Neural crest cell (in vitro differentiated cells): ENCODE measurements at regions not wholly inside any gene's neighbourhood (a gene's known extent, or its start where the extent isn't known, plus 50 kb on each side); places are given as distances from the start of the nearest gene placed in this dataset.

Experiments used
- DNase-seq: peaks from one replicate; pipeline ENCODE4 v3.0.0; 2021; ENCODE audit warnings: low read depth, mixed read lengths, low spot score
- H3K27ac Mint-ChIP-seq: one replicate; pipeline ENCODE4 v1.8.0; 2021; ENCODE audit warnings: mild to moderate bottlenecking, mixed read lengths; ENCODE audit not compliant: unreplicated experiment
- H3K27me3 Mint-ChIP-seq: 2 replicates; pipeline ENCODE4 v1.8.0; 2021; ENCODE audit warnings: low read depth, mild to moderate bottlenecking, mixed read lengths
- H3K36me3 Mint-ChIP-seq: 2 replicates; pipeline ENCODE4 v1.8.0; 2021; ENCODE audit warnings: low read depth, mild to moderate bottlenecking, mixed read lengths
- H3K4me1 Mint-ChIP-seq: 2 replicates; pipeline ENCODE4 v1.8.0; 2021; ENCODE audit warnings: mixed read lengths
- H3K4me3 Mint-ChIP-seq: one replicate; pipeline ENCODE4 v1.8.0; 2021; ENCODE audit warnings: mild to moderate bottlenecking, mixed read lengths
- H3K9me3 Mint-ChIP-seq: 2 replicates; pipeline ENCODE4 v1.8.0; 2021; ENCODE audit warnings: mixed read lengths
- CTCF ChIP-seq: fragments of 200-600 bp; sonication (generic); conservative IDR thresholded peaks from 2 replicates; pipeline ENCODE4 v1.5.0; 2021; ENCODE audit warnings: antibody characterized with exemption, mild to moderate bottlenecking

- no peak for TF ChIP-seq CTCF
- no peak overlapping the region for H3K4me3 Mint-ChIP-seq
- H3K4me1 Mint-ChIP-seq = no peaks in the 10 kb centered on the region
- H3K36me3 Mint-ChIP-seq = no peaks in the 10 kb centered on the region
- no peaks in the 10 kb centered on the region for H3K9me3 Mint-ChIP-seq
- no peak for DNase-seq
- H3K27ac Mint-ChIP-seq = no peak overlapping the region
- H3K27me3 Mint-ChIP-seq = no peaks in the 10 kb centered on the region
Observed at GRCh38 chr17:70343114-70343513, 173.8 kb downstream of the KCNJ2 start.

- H3K4me3 Mint-ChIP-seq = no peak overlapping the region
- H3K27ac Mint-ChIP-seq = no peak overlapping the region
- TF ChIP-seq CTCF = no peak
- H3K9me3 Mint-ChIP-seq = no peaks in the 10 kb centered on the region
- H3K36me3 Mint-ChIP-seq = no peaks in the 10 kb centered on the region
- no peaks in the 10 kb centered on the region for H3K27me3 Mint-ChIP-seq
- H3K4me1 Mint-ChIP-seq = no peaks in the 10 kb centered on the region
- no peak for DNase-seq
Observed at GRCh38 chr17:70344386-70345060, 175.2 kb downstream of the KCNJ2 start.

GRCh38 chr17:70345061-70345460 lies 175.7 kb downstream of the KCNJ2 start:
- Mint-ChIP-seq H3K4me3 (no peak overlapping the region), H3K4me1 (no peaks in the 10 kb centered on the region), H3K27ac (no peak overlapping the region)

GRCh38 chr17:70352834-70353233 lies 183.5 kb downstream of the KCNJ2 start:
- no peak for TF ChIP-seq CTCF
- no peak for DNase-seq
- H3K4me3 Mint-ChIP-seq = no peak overlapping the region
- H3K36me3 Mint-ChIP-seq = no peaks in the 10 kb centered on the region
- peaks cover 10% of the 10 kb centered on the region for H3K4me1 Mint-ChIP-seq
- H3K9me3 Mint-ChIP-seq = no peaks in the 10 kb centered on the region
- H3K27ac Mint-ChIP-seq = no peak overlapping the region
- H3K27me3 Mint-ChIP-seq = no peaks in the 10 kb centered on the region

More at GRCh38 chr17:70345061-70345460, 175.7 kb downstream of the KCNJ2 start:
- no peaks in the 10 kb centered on the region for H3K9me3 Mint-ChIP-seq
- H3K36me3 Mint-ChIP-seq = no peaks in the 10 kb centered on the region
- DNase-seq = no peak
- no peak for TF ChIP-seq CTCF
- H3K27me3 Mint-ChIP-seq = no peaks in the 10 kb centered on the region

GRCh38 chr17:70353408-70354092 lies 184.2 kb downstream of the KCNJ2 start:
- no peak overlapping the region for H3K4me3 Mint-ChIP-seq
- TF ChIP-seq CTCF = no peak
- peaks cover 12% of the 10 kb centered on the region for H3K4me1 Mint-ChIP-seq
- H3K27ac Mint-ChIP-seq = no peak overlapping the region
- no peak for DNase-seq
- H3K27me3 Mint-ChIP-seq = no peaks in the 10 kb centered on the region
- H3K36me3 Mint-ChIP-seq = no peaks in the 10 kb centered on the region
- H3K9me3 Mint-ChIP-seq = no peaks in the 10 kb centered on the region
